HAP-1 (cell line): ENCODE measurements at regions not wholly inside any gene's neighbourhood (a gene's known extent, or its start where the extent isn't known, plus 50 kb on each side); places are given as distances from the start of the nearest gene placed in this dataset.

Experiments
- DNase-seq, 2 experiments: peaks; one replicate each; pipeline ENCODE4 v3.0.0-alpha.2; 2016 to 2020; ENCODE audit warnings: low spot score in 2 of 2
- H3K27me3 ChIP-seq: fragments of 250-450 bp; sonication (Bioruptor Pico); 2 replicates; pipeline ENCODE4 v1.5.1; 2020; ENCODE audit warnings: low read depth, mild to moderate bottlenecking, moderate library complexity
- H3K36me3 ChIP-seq: fragments of 250-450 bp; sonication (Bioruptor Pico); replicated peaks from 2 replicates; pipeline ENCODE4 v1.5.1; 2020; ENCODE audit warnings: mild to moderate bottlenecking
- H3K4me1 ChIP-seq: fragments of 250-450 bp; sonication (Bioruptor Pico); 2 replicates; pipeline ENCODE4 v1.5.1; 2020; ENCODE audit warnings: mild to moderate bottlenecking
- H3K4me3 ChIP-seq: fragments of 250-450 bp; sonication (Bioruptor Pico); 2 replicates; pipeline ENCODE4 v1.5.1; 2020; ENCODE audit warnings: mild to moderate bottlenecking, moderate library complexity
- H3K9me3 ChIP-seq: fragments of 250-450 bp; sonication (Bioruptor Pico); 2 replicates; pipeline ENCODE4 v1.5.1; 2020; ENCODE audit warnings: mild to moderate bottlenecking, moderate library complexity
- in situ Hi-C: fragments of 300-500 bp; cut with MboI; formaldehyde crosslinking; loops from 3 replicates; pipeline ENCODE4 v1.14.3; 2020; ENCODE audit warnings: low sequenced_read_pairs, inconsistent platforms, mixed read lengths

DNA sequence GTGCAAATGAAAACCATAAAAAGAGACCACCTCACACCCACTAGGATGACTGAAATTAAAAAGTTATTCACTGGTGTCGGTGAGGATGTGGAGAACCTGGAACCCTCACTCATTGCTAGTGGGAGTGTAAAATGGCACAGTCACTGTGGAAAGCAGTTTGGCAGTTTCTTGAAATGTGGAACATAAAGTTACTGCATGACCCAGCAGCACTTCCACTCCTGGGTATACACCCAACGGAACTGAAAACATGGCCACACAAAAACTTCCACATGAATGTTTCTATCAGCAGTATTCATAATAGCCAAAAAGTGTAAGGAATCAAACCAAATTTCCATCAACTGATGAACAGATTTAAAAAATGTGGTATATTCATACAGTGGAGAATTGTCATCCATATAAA, 65.1 kb upstream of the SLC66A3 start:
- Histone ChIP-seq H3K27me3 (0 out of 2 replicates have a peak, but pooled peaks cover 4% of the 10 kb centered on the region), H3K4me1 (no peaks in the 10 kb centered on the region), H3K4me3 (no peak overlapping the region), H3K36me3 (no peaks in the 10 kb centered on the region), H3K9me3 (no peaks in the 10 kb centered on the region)
- peak in 1 of 2 experiments; percentile 4 for DNase-seq
- in situ Hi-C loops: no loop called here

DNA sequence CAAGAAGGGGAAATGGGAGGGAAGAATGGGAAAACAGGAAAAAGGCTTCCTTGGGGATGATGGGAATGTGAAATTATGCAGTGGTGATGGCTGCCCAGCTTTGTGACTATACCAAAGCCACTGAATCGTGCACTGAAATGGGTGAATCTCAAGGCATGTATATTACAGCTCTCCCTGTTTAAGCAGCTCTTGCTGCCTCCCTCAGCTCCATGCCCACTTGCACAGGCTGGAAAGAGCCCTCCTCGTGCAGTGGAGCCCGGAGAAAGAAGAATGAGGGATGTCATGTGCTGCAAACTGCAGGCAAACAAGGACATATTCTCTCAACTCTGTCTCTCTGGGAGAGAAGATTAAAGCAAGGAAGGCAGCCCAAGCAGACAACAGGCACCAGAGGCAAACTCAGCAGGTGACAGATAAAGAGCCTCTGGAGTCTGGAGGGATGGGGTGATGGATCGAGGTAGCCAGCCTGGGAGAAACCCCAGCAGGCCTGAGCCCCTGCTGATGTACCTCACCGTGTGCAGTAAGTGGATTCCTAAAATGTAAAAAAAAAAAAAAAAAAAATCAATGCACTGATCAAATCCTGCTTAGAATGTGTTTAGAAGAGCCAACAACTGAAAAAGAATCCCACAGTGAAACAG, 62.4 kb upstream of the SLC66A3 start:
- Histone ChIP-seq H3K9me3 (no peaks in the 10 kb centered on the region), H3K4me3 (no peak overlapping the region), H3K4me1 (no peaks in the 10 kb centered on the region), H3K27me3 (no peaks in the 10 kb centered on the region), H3K36me3 (no peaks in the 10 kb centered on the region)
- no peak for DNase-seq
- in situ Hi-C loops: no loop called here

DNA sequence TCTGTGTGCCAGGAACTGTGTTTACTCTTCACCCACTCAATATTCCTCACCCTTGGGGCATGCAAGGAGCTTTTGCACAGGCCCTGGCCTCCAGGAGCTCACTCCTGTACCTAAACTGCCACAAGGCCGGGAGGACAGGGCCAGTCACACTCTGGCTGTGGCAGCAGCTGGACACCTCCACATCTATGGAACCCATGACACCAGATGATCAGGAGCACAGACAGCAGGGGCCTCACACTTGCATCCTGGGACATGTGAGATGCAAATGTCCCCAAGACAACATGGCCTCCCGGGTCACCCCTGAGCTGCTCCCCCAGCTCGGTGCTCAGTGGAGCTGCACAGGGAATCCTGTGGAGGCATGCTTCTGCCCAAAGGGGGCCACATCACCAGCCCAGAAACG, 61.8 kb upstream of the SLC66A3 start:
- in situ Hi-C loops: no loop called here
- no peaks in the 10 kb centered on the region for H3K9me3 ChIP-seq

DNA sequence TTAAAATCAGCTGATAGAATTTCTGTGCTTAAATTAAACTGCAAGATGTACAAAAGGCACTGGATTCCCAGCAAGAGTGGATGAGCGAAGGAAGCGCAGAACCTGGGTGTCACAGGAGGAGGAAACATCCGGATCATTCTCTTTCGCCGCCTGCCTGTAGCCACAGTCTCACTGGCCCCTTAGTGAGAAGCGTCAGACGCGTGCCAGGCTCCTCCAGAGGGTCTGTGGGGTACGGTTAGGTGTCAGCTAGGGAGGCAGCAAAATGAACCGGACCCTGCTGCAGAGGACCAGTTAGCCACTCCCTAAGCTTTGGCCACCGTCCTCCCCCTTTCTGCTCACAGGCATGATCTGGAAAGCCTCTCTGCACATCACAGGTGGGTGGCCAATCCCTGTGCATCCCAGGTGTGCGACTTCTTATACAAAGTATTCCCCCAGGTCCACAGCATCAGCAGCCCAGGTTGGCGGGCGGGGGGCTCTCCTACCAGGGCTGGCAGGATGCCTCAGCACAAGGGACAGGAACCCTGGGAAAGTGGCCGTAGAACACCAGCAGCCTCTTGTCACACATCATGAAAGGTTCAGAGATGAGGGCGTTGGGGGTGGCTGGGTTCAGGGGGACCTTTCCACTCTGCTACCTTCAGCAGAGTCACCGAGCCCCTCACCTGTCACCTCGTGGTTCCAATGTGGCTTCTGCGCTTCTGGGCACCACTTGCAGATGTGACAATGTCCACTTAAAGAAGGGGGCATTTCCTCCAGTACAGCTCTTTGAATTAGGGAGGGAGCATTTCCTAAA, 61.1 kb upstream of the SLC66A3 start:
- Histone ChIP-seq H3K36me3 (no peaks in the 10 kb centered on the region), H3K4me3 (no peak overlapping the region), H3K4me1 (no peaks in the 10 kb centered on the region), H3K27me3 (no peaks in the 10 kb centered on the region), H3K9me3 (no peaks in the 10 kb centered on the region)
- no peak for DNase-seq
- in situ Hi-C loops: no loop called here

More for the DNA sequence above, 61.8 kb upstream of the SLC66A3 start:
- no peaks in the 10 kb centered on the region for H3K4me1 ChIP-seq
- H3K36me3 ChIP-seq: no peaks in the 10 kb centered on the region
- no peaks in the 10 kb centered on the region for H3K27me3 ChIP-seq
- H3K4me3 ChIP-seq: no peak overlapping the region
- no peak for DNase-seq

DNA sequence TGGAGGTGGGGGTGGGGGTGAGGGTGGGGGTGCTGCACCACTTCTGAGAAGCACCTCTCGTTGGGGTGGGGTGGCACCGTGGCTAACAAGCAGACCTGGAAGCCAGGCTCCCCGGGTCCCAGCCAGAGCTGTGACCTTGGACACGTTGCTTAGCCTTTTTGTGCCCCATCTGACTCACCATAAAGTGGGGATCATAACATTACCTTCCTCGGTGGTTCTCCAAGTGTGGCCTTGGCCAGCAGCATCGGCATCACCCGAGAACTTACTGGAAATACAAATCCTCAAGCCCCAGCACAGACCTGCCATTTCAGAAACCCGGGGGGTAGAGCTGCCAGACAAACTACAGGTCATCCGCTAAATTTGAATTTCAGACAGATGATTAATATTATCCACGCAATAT, 58.7 kb upstream of the SLC66A3 start:
- DNase-seq: no peak
- in situ Hi-C loops: no loop called here

DNA sequence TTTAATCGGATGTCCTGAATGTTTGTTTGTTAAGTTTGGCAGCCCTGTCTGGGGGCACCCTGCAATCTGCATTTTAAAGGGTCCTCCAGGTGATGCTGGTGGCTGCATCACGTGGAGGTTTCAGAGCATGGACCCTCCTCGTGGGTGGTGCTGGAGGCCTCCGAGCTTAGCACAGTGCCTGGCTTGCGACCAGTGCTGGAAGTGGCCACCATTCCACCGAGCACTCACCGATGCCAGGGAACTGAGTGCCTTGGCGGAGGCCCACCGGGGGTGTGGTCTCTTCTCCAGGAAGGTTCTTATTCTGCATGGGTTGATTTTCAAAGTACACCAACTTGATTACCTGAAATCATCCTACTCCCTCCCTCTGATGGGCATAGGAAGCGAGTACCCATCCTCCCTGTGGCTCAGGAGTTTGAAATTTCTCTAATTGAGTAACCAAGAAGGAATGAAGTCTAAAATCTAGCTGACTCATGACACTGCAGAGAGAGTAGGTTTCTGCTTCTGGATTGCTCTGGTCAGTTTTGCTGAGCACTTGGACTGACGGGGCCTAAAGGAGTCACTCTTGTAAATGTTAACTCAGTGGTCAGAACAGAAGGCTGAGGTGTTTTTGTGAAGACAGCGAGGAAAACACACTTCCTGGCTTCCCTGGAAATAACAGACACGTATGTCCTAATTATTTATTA, 58.1 kb upstream of the SLC66A3 start:
- Histone ChIP-seq H3K4me3 (no peak overlapping the region), H3K9me3 (no peaks in the 10 kb centered on the region), H3K36me3 (no peaks in the 10 kb centered on the region), H3K27me3 (no peaks in the 10 kb centered on the region), H3K4me1 (no peaks in the 10 kb centered on the region)
- in situ Hi-C loops: no loop called here
- no peak for DNase-seq

More for the DNA sequence above, 58.7 kb upstream of the SLC66A3 start:
- no peaks in the 10 kb centered on the region for H3K36me3 ChIP-seq
- H3K4me3 ChIP-seq: no peak overlapping the region
- H3K27me3 ChIP-seq: no peaks in the 10 kb centered on the region
- no peaks in the 10 kb centered on the region for H3K9me3 ChIP-seq
- H3K4me1 ChIP-seq: no peaks in the 10 kb centered on the region

DNA sequence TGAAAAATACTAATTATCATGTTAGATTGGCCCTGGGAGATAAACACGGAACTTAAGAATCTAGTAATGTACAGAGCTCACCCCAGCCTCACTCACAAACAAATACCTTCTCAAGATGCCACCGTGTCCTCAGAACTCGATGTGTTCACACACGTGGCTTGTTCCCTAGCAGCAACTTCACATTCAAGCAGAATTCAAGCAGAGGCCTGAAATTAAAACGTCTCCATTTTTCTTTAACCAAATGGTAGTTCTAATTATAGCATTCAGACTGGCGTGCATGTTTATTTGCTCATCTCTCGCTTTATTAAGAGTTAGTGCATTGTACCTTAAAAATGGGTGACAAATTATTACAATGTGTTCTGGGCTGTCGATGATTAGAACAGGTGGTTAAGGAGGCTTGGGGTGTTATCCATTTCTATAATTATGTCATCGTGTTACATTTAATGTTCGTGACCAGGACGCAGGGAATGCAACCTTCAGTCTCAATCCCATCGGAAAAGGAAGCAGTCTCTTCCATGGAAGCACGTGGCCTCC, 57.3 kb upstream of the SLC66A3 start:
- H3K4me1 ChIP-seq: no peaks in the 10 kb centered on the region
- no peak for DNase-seq
- H3K9me3 ChIP-seq: no peaks in the 10 kb centered on the region
- no peaks in the 10 kb centered on the region for H3K27me3 ChIP-seq
- in situ Hi-C loops: no loop called here
- H3K4me3 ChIP-seq: no peak overlapping the region
- H3K36me3 ChIP-seq: no peaks in the 10 kb centered on the region

DNA sequence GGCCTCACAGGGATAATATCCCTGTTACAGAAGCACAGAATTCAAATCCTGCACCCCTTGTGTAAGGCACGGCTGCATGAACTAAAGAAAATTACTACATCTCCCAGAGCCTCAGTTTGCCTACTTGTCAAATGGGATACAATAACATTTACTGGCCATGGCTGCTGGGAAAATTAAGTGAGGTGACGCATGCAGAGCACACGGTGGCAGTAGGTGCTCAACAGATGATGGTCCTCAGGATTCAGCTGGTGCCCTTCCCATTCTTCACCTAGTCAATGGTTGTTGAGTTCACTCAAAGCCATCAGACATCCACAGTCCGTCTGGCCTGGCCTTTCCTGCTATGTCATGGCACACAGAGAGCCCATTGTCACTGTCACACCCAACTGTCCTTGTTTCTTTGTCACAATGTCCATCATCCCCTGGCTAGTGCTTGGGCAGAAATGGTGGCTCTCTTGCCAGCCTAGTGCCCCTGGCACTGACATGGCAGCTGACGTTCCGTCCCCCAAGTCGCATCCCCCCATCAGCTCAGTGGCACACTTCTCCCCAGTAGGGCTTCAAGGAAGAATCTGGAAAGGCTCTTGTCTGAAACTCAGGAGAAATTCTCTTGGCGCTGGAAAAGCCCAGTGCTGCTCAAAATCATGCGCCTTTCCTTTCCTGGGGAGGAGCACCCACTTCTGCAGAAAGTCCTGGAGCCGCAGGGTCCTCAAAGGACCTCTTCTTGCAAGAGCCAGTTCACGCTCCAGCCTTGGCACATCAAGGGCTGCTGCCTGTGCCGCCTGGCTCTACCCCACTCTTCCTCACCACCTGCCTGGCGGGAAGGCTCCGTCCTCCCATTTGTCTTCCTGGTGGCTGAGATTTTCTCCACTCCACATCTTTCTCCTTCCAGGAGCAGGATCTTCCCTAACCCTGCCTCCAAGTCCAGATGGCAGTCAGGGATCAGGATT, 55.9 kb upstream of the SLC66A3 start:
- no peak for DNase-seq
- in situ Hi-C loops: no loop called here
- H3K27me3 ChIP-seq: no peaks in the 10 kb centered on the region
- no peaks in the 10 kb centered on the region for H3K9me3 ChIP-seq
- H3K36me3 ChIP-seq: no peaks in the 10 kb centered on the region
- H3K4me3 ChIP-seq: no peak overlapping the region
- no peaks in the 10 kb centered on the region for H3K4me1 ChIP-seq

DNA sequence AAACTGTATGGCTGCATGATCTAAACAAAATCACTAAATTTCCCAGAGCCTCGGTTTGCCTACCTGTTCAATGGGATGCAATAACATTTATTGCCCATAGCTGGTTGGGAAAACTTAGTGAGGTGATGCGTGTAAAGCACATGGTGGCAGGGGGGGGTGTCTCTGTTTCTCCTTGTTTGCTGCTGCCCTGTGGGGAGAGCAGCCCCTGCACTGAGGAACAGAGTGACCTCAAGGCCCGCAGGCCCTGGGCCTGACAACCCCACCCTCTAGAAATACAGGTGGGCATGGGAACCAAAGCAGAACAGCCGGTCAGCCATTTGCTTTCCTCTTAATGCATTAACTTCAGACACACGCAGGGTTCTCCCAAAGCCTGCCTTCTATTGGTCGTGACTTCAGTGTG, 55.1 kb upstream of the SLC66A3 start:
- no peaks in the 10 kb centered on the region for H3K27me3 ChIP-seq
- no peaks in the 10 kb centered on the region for H3K36me3 ChIP-seq
- no peak overlapping the region for H3K4me3 ChIP-seq
- H3K9me3 ChIP-seq: no peaks in the 10 kb centered on the region
- in situ Hi-C loops: no loop called here
- no peak for DNase-seq
- no peaks in the 10 kb centered on the region for H3K4me1 ChIP-seq

DNA sequence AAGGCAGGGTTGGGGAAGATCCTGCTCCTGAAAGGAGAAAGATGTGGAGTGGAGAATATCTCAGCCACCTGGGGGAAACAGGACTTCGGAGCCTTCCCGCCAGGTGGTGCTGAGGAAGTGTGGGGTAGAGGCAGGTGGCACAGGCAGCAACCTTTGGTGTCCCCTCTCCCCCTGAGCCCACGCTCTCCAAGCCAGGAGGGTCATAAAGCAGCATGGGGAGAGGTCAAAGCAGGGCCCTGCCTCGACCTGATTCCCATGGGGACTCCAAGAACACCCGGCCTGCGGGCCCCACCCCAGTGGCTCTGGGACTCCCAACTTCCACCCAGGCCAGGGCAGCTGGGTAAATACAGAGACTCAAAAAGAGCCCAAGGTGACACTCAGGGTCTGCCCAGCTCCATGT, 54.3 kb upstream of the SLC66A3 start:
- H3K9me3 ChIP-seq: no peaks in the 10 kb centered on the region
- no peaks in the 10 kb centered on the region for H3K36me3 ChIP-seq
- DNase-seq: no peak
- no peak overlapping the region for H3K4me3 ChIP-seq
- H3K4me1 ChIP-seq: no peaks in the 10 kb centered on the region
- in situ Hi-C loops: no loop called here
- H3K27me3 ChIP-seq: no peaks in the 10 kb centered on the region

DNA sequence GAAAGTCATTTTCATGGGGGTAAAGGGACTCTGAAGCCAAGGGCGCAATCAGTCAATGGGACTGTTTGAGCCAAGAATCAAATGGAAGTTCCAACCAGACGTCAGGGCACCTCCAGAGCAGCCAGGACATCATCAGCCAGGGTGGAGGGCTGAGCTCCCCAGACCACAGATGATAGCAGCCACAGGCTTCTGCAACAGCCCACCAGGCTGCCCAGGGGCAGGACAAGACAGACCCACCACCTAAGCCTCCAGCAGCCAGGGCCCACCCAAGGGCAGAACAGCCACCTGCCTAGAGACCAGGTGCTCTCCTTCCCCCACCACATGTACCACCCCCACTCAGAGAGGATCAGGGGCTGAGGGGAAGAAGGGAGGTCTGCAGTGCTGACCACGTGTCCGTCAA, 53.8 kb upstream of the SLC66A3 start:
- no peaks in the 10 kb centered on the region for H3K9me3 ChIP-seq
- DNase-seq: no peak
- H3K4me1 ChIP-seq: no peaks in the 10 kb centered on the region
- no peak overlapping the region for H3K4me3 ChIP-seq
- H3K36me3 ChIP-seq: no peaks in the 10 kb centered on the region
- in situ Hi-C loops: no loop called here
- H3K27me3 ChIP-seq: no peaks in the 10 kb centered on the region

DNA sequence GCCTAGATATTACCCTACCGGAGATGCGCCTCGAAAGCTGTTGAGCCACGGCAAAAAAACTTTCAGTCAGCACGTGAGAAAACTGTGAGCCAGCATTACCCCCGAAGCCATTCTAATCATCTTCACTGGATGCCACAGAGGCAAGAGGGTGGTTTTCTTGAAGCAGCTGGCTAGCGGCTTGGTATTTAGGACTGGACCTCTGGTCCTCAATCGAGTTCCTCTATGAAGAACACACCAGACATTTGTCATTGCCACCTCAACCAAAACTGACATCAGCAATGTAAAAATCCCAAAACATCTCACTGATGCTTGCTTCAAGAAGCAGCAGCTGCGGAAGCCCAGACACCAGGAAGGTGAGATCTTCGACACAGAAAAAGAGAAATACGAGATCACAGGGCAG, 52.8 kb upstream of the SLC66A3 start:
- in situ Hi-C loops: no loop called here
- Histone ChIP-seq H3K4me3 (no peak overlapping the region), H3K9me3 (no peaks in the 10 kb centered on the region), H3K36me3 (no peaks in the 10 kb centered on the region), H3K27me3 (no peaks in the 10 kb centered on the region), H3K4me1 (no peaks in the 10 kb centered on the region)
- no peak for DNase-seq
